ENCODE measurements at regions not wholly inside any gene's neighbourhood (a gene's known extent, or its start where the extent isn't known, plus 50 kb on each side); places are given as distances from the start of the nearest gene placed in this dataset.

- TF ChIP-seq CTCF (IDR thresholded peaks at IDR 0.05; ENCODE audit: insufficient read depth, low read depth, low read length) = no peak
- TF ChIP-seq EZH2 (IDR thresholded peaks at IDR 0.05; ENCODE audit: insufficient read depth, low read length) = no peak
These were observed 71.7 kb upstream of the SERPINE2 start for GRCh38 chr2:224110811-224111210.

Measured in astrocyte (in vitro differentiated cells and primary cell).